ENCODE measurements at regions not wholly inside any gene's neighbourhood (a gene's known extent, or its start where the extent isn't known, plus 50 kb on each side); places are given as distances from the start of the nearest gene placed in this dataset.

- DNase-seq = no peak
- Histone ChIP-seq H3K36me3 (no peaks in the 10 kb centered on the region), H3K27me3 (no peaks in the 10 kb centered on the region), H3K4me1 (ENCODE audit: insufficient read depth) (no peaks in the 10 kb centered on the region), H3K4me3 (no peak overlapping the region), H3K27ac (no peak overlapping the region), H3K9me3 (no peaks in the 10 kb centered on the region)
- no peak for TF ChIP-seq POLR2A (IDR thresholded peaks at IDR 0.05)
- no peak for TF ChIP-seq EP300 (IDR thresholded peaks at IDR 0.05)
- TF ChIP-seq CTCF (IDR thresholded peaks at IDR 0.05) = no peak
- intact Hi-C loops (cut with DNase I) = no loop called here
- WGBS, 3 donors = 77 to 87% (median 87%) methylated on average over 2 of the region's 2 CpGs
These were observed 1041.2 kb upstream of the CELF4 start for GRCh38 chr18:38606841-38607240.

GRCh38 chr18:38602341-38602740 lies 1036.7 kb upstream of the CELF4 start:
- no peak for DNase-seq
- TF ChIP-seq EP300 (IDR thresholded peaks at IDR 0.05) = no peak
- TF ChIP-seq CTCF (IDR thresholded peaks at IDR 0.05) = no peak
- TF ChIP-seq POLR2A (IDR thresholded peaks at IDR 0.05) = no peak
- H3K4me1 ChIP-seq (ENCODE audit: insufficient read depth) = no peaks in the 10 kb centered on the region
- no peak overlapping the region for H3K4me3 ChIP-seq
- no peaks in the 10 kb centered on the region for H3K9me3 ChIP-seq
- no peaks in the 10 kb centered on the region for H3K36me3 ChIP-seq
- intact Hi-C loops (cut with DNase I) = no loop called here
- no peak overlapping the region for H3K27ac ChIP-seq
- H3K27me3 ChIP-seq = no peaks in the 10 kb centered on the region

GRCh38 chr18:38587571-38587970 lies 1022.0 kb upstream of the CELF4 start:
- Histone ChIP-seq H3K4me3 (no peak overlapping the region), H3K9me3 (no peaks in the 10 kb centered on the region), H3K36me3 (no peaks in the 10 kb centered on the region), H3K27me3 (no peaks in the 10 kb centered on the region), H3K4me1 (ENCODE audit: insufficient read depth) (no peaks in the 10 kb centered on the region), H3K27ac (no peak overlapping the region)
- intact Hi-C loops (cut with DNase I) = no loop called here
- 91 to 94% (median 93%) methylated on average over 1 of the region's 1 CpG for WGBS, 3 donors
- TF ChIP-seq EP300 (IDR thresholded peaks at IDR 0.05) (no peak), POLR2A (IDR thresholded peaks at IDR 0.05) (no peak), CTCF (IDR thresholded peaks at IDR 0.05) (no peak)
- no peak for DNase-seq

- WGBS, 3 donors = 21 to 25% (median 23%) methylated on average over 2 of the region's 2 CpGs
- no peaks in the 10 kb centered on the region for H3K4me1 ChIP-seq (ENCODE audit: insufficient read depth)
- no peaks in the 10 kb centered on the region for H3K9me3 ChIP-seq
- H3K36me3 ChIP-seq = no peaks in the 10 kb centered on the region
- no peak for TF ChIP-seq CTCF (IDR thresholded peaks at IDR 0.05)
- no peak for TF ChIP-seq POLR2A (IDR thresholded peaks at IDR 0.05)
- no peak for TF ChIP-seq EP300 (IDR thresholded peaks at IDR 0.05)
- no peak overlapping the region for H3K4me3 ChIP-seq
- H3K27ac ChIP-seq = no peak overlapping the region
- no peak for DNase-seq
- intact Hi-C loops (cut with DNase I) = no loop called here
- no peaks in the 10 kb centered on the region for H3K27me3 ChIP-seq
These were observed 1020.7 kb upstream of the CELF4 start for GRCh38 chr18:38586327-38586726.

GRCh38 chr18:38579764-38580163 lies 1014.2 kb upstream of the CELF4 start:
- DNase-seq = no peak
- WGBS, 3 donors = 28 to 42% (median 33%) methylated on average over 1 of the region's 1 CpG
- intact Hi-C loops (cut with DNase I) = no loop called here

More at GRCh38 chr18:38579764-38580163, 1014.2 kb upstream of the CELF4 start:
- TF ChIP-seq POLR2A (IDR thresholded peaks at IDR 0.05) = no peak
- TF ChIP-seq EP300 (IDR thresholded peaks at IDR 0.05) = no peak
- TF ChIP-seq CTCF (IDR thresholded peaks at IDR 0.05) = no peak
- Histone ChIP-seq H3K4me3 (no peak overlapping the region), H3K4me1 (ENCODE audit: insufficient read depth) (no peaks in the 10 kb centered on the region), H3K27ac (no peak overlapping the region), H3K27me3 (no peaks in the 10 kb centered on the region), H3K36me3 (no peaks in the 10 kb centered on the region), H3K9me3 (no peaks in the 10 kb centered on the region)

All from ovary (tissue), 7 donors.